ENCODE measurements at regions not wholly inside any gene's neighbourhood (a gene's known extent, or its start where the extent isn't known, plus 50 kb on each side); places are given as distances from the start of the nearest gene placed in this dataset.

GRCh38 chr7:26535483-26536007 lies 243.9 kb downstream of the SNX10 start:
- Mint-ChIP-seq H3K9me3 (no peaks in the 10 kb centered on the region), H3K4me1 (ENCODE audit: low read depth) (no peaks in the 10 kb centered on the region), H3K36me3 (ENCODE audit: low read depth) (no peaks in the 10 kb centered on the region), H3K4me3 (no peak overlapping the region), H3K27me3 (ENCODE audit: low read depth) (peaks cover 45% of the 10 kb centered on the region), H3K27ac (no peak overlapping the region)
- CTCF ChIA-PET, result interaction anchor here (1.6 kb wide), 1 partner anchor 44 kb away, joined by 3 read pairs; no protein-coding TSS in a partner anchor
- no peak for DNase-seq
- intact Hi-C loops (cut with micrococcal nuclease), result no loop called here

- DNase-seq, result no peak
- CTCF ChIA-PET, result no interaction called here
- Mint-ChIP-seq H3K4me3 (no peak overlapping the region), H3K27ac (no peak overlapping the region), H3K9me3 (no peaks in the 10 kb centered on the region), H3K27me3 (ENCODE audit: low read depth) (peaks cover 35% of the 10 kb centered on the region), H3K4me1 (ENCODE audit: low read depth) (no peaks in the 10 kb centered on the region), H3K36me3 (ENCODE audit: low read depth) (no peaks in the 10 kb centered on the region)
- intact Hi-C loops (cut with micrococcal nuclease), result no loop called here
These were observed 246.6 kb downstream of the SNX10 start for GRCh38 chr7:26538216-26538615.

GRCh38 chr7:26538689-26539088 lies 247.0 kb downstream of the SNX10 start:
- no peaks in the 10 kb centered on the region for H3K9me3 Mint-ChIP-seq
- intact Hi-C loops (cut with micrococcal nuclease), result no loop called here
- H3K4me3 Mint-ChIP-seq, result no peak overlapping the region
- CTCF ChIA-PET, result no interaction called here
- no peak for DNase-seq
- no peaks in the 10 kb centered on the region for H3K4me1 Mint-ChIP-seq (ENCODE audit: low read depth)
- H3K36me3 Mint-ChIP-seq (ENCODE audit: low read depth), result no peaks in the 10 kb centered on the region
- no peak overlapping the region for H3K27ac Mint-ChIP-seq
- peaks cover 34% of the 10 kb centered on the region for H3K27me3 Mint-ChIP-seq (ENCODE audit: low read depth)

GRCh38 chr7:26543340-26543739 lies 251.7 kb downstream of the SNX10 start:
- Mint-ChIP-seq H3K9me3 (no peaks in the 10 kb centered on the region), H3K27ac (no peak overlapping the region), H3K4me1 (ENCODE audit: low read depth) (no peaks in the 10 kb centered on the region), H3K4me3 (no peak overlapping the region), H3K27me3 (ENCODE audit: low read depth) (peaks cover 7% of the 10 kb centered on the region), H3K36me3 (ENCODE audit: low read depth) (no peaks in the 10 kb centered on the region)
- CTCF ChIA-PET, result no interaction called here
- no peak for DNase-seq
- intact Hi-C loops (cut with micrococcal nuclease), result no loop called here

- H3K9me3 Mint-ChIP-seq, result no peaks in the 10 kb centered on the region
- CTCF ChIA-PET, result no interaction called here
- intact Hi-C loops (cut with micrococcal nuclease), result no loop called here
- H3K27me3 Mint-ChIP-seq (ENCODE audit: low read depth), result peaks cover 7% of the 10 kb centered on the region
- no peak overlapping the region for H3K4me3 Mint-ChIP-seq
- no peaks in the 10 kb centered on the region for H3K36me3 Mint-ChIP-seq (ENCODE audit: low read depth)
- no peak overlapping the region for H3K27ac Mint-ChIP-seq
- no peaks in the 10 kb centered on the region for H3K4me1 Mint-ChIP-seq (ENCODE audit: low read depth)
- no peak for DNase-seq
These were observed 252.3 kb downstream of the SNX10 start for GRCh38 chr7:26543951-26544350.

GRCh38 chr7:26546508-26547053 lies 254.9 kb downstream of the SNX10 start:
- Mint-ChIP-seq H3K27ac (no peak overlapping the region), H3K27me3 (ENCODE audit: low read depth) (peaks cover 3% of the 10 kb centered on the region), H3K36me3 (ENCODE audit: low read depth) (no peaks in the 10 kb centered on the region), H3K4me1 (ENCODE audit: low read depth) (no peaks in the 10 kb centered on the region), H3K4me3 (no peak overlapping the region), H3K9me3 (no peaks in the 10 kb centered on the region)
- intact Hi-C loops (cut with micrococcal nuclease), result no loop called here
- no peak for DNase-seq
- CTCF ChIA-PET, result no interaction called here

- Mint-ChIP-seq H3K4me1 (ENCODE audit: low read depth) (no peaks in the 10 kb centered on the region), H3K4me3 (no peak overlapping the region), H3K27ac (no peak overlapping the region), H3K9me3 (no peaks in the 10 kb centered on the region), H3K27me3 (ENCODE audit: low read depth) (peaks cover 9% of the 10 kb centered on the region), H3K36me3 (ENCODE audit: low read depth) (no peaks in the 10 kb centered on the region)
- no peak for DNase-seq
- CTCF ChIA-PET, result no interaction called here
- intact Hi-C loops (cut with micrococcal nuclease), result no loop called here
These were observed 255.5 kb downstream of the SNX10 start for GRCh38 chr7:26547156-26547555.

GRCh38 chr7:26549281-26549944 lies 257.8 kb downstream of the SNX10 start:
- DNase-seq, result no peak
- CTCF ChIA-PET, result no interaction called here
- Mint-ChIP-seq H3K4me3 (no peak overlapping the region), H3K36me3 (ENCODE audit: low read depth) (no peaks in the 10 kb centered on the region), H3K27me3 (ENCODE audit: low read depth) (peaks cover 12% of the 10 kb centered on the region), H3K9me3 (no peaks in the 10 kb centered on the region), H3K4me1 (ENCODE audit: low read depth) (no peaks in the 10 kb centered on the region), H3K27ac (no peak overlapping the region)
- intact Hi-C loops (cut with micrococcal nuclease), result no loop called here

GRCh38 chr7:26550492-26550891 lies 258.8 kb downstream of the SNX10 start:
- CTCF ChIA-PET, result no interaction called here
- intact Hi-C loops (cut with micrococcal nuclease), result no loop called here
- no peak overlapping the region for H3K4me3 Mint-ChIP-seq
- no peak for DNase-seq
- H3K9me3 Mint-ChIP-seq, result no peaks in the 10 kb centered on the region
- no peaks in the 10 kb centered on the region for H3K4me1 Mint-ChIP-seq (ENCODE audit: low read depth)
- no peak overlapping the region for H3K27ac Mint-ChIP-seq
- H3K27me3 Mint-ChIP-seq (ENCODE audit: low read depth), result peaks cover 12% of the 10 kb centered on the region
- no peaks in the 10 kb centered on the region for H3K36me3 Mint-ChIP-seq (ENCODE audit: low read depth)

- no peak for DNase-seq
- CTCF ChIA-PET, result interaction anchor here (0.5 to 0.6 kb wide), 2 partner anchors 116 to 296 kb away, joined by 3 read pairs; no protein-coding TSS in a partner anchor
- H3K9me3 Mint-ChIP-seq, result no peaks in the 10 kb centered on the region
- H3K27me3 Mint-ChIP-seq (ENCODE audit: low read depth), result peaks cover 12% of the 10 kb centered on the region
- H3K4me3 Mint-ChIP-seq, result no peak overlapping the region
- no peaks in the 10 kb centered on the region for H3K4me1 Mint-ChIP-seq (ENCODE audit: low read depth)
- intact Hi-C loops (cut with micrococcal nuclease), result no loop called here
- no peak overlapping the region for H3K27ac Mint-ChIP-seq
- no peaks in the 10 kb centered on the region for H3K36me3 Mint-ChIP-seq (ENCODE audit: low read depth)
These were observed 260.1 kb downstream of the SNX10 start for GRCh38 chr7:26551740-26552139.

- no peak for DNase-seq
- H3K9me3 Mint-ChIP-seq, result no peaks in the 10 kb centered on the region
- H3K27me3 Mint-ChIP-seq (ENCODE audit: low read depth), result peaks cover 12% of the 10 kb centered on the region
- H3K27ac Mint-ChIP-seq, result no peak overlapping the region
- H3K4me1 Mint-ChIP-seq (ENCODE audit: low read depth), result no peaks in the 10 kb centered on the region
- H3K36me3 Mint-ChIP-seq (ENCODE audit: low read depth), result no peaks in the 10 kb centered on the region
- intact Hi-C loops (cut with micrococcal nuclease), result no loop called here
- no peak overlapping the region for H3K4me3 Mint-ChIP-seq
- CTCF ChIA-PET, result no interaction called here
These were observed 261.5 kb downstream of the SNX10 start for GRCh38 chr7:26553128-26553527.

- no peaks in the 10 kb centered on the region for H3K9me3 Mint-ChIP-seq
- H3K4me1 Mint-ChIP-seq (ENCODE audit: low read depth), result no peaks in the 10 kb centered on the region
- no peak for DNase-seq
- peaks cover 12% of the 10 kb centered on the region for H3K27me3 Mint-ChIP-seq (ENCODE audit: low read depth)
- H3K36me3 Mint-ChIP-seq (ENCODE audit: low read depth), result no peaks in the 10 kb centered on the region
- no peak overlapping the region for H3K4me3 Mint-ChIP-seq
- CTCF ChIA-PET, result no interaction called here
- intact Hi-C loops (cut with micrococcal nuclease), result no loop called here
- no peak overlapping the region for H3K27ac Mint-ChIP-seq
These were observed 261.9 kb downstream of the SNX10 start for GRCh38 chr7:26553582-26553981.

- H3K4me1 Mint-ChIP-seq (ENCODE audit: low read depth), result no peaks in the 10 kb centered on the region
- no peak for DNase-seq
- CTCF ChIA-PET, result no interaction called here
- H3K36me3 Mint-ChIP-seq (ENCODE audit: low read depth), result no peaks in the 10 kb centered on the region
- intact Hi-C loops (cut with micrococcal nuclease), result no loop called here
- H3K4me3 Mint-ChIP-seq, result no peak overlapping the region
- H3K27ac Mint-ChIP-seq, result no peak overlapping the region
- no peaks in the 10 kb centered on the region for H3K9me3 Mint-ChIP-seq
- peaks cover 13% of the 10 kb centered on the region for H3K27me3 Mint-ChIP-seq (ENCODE audit: low read depth)
These were observed 263.3 kb downstream of the SNX10 start for GRCh38 chr7:26554952-26555351.

All from activated naive CD4-positive, alpha-beta T cell treated with anti-CD3 and anti-CD28 coated beads for 36 hours (primary cell).